A549 (cell line): ENCODE measurements at regions not wholly inside any gene's neighbourhood (a gene's known extent, or its start where the extent isn't known, plus 50 kb on each side); places are given as distances from the start of the nearest gene placed in this dataset.

Experiments
- ATAC-seq, 2 experiments: fragments of 200-7000 bp in 1 of 2; fragments of >200 bp in 1 of 2; cut with Nextera tagmentation in 1 of 2; cut with Tn5 transposase in 1 of 2; 3 replicates each; pipeline versions ENCODE4 v1.8.0 to v1.9.1; 2018 to 2020; ENCODE audit warnings: mild to moderate bottlenecking in 1 of 2, moderate library complexity in 1 of 2
- CTCF ChIA-PET: fragments of 300-600 bp; sonication (Branson Sonifier 250); formaldehyde crosslinking; extraction: SDS; loops from one replicate; lab custom pipeline; 2021; ENCODE audit warnings: antibody characterized with exemption, inconsistent platforms; lab: Yijun Ruan, JAX
- POLR2A ChIA-PET: fragments of 350-600 bp; formaldehyde crosslinking; extraction: SDS; loops from one replicate; lab custom pipeline; 2021; ENCODE audit warnings: antibody characterized with exemption, inconsistent platforms; lab: Yijun Ruan, JAX
- DNase-seq, 2 experiments: peaks; one replicate each; pipeline versions ENCODE4 v3.0.0 to v3.0.0-alpha.2; 2011 to 2016; ENCODE audit warnings: low read depth in 1 of 2, low spot score in 1 of 2
- FAIRE-seq: peaks from 2 replicates; lab custom pipeline; 2011; peaks lifted over from hg19 to GRCh38; lab: Jason Lieb, UNC
- H3K27ac ChIP-seq, 2 experiments: fragments of >200 bp; sonication (Bioruptor Twin); formaldehyde crosslinking; 3 replicates each; pipeline ENCODE4 v1.5.1; 2016 to 2017
- H3K4me1 ChIP-seq: fragments of >200 bp; sonication (Bioruptor Twin); formaldehyde crosslinking; 3 replicates; pipeline ENCODE4 v1.6.1; 2016
- H3K4me2 ChIP-seq: fragments of >200 bp; sonication (Bioruptor Twin); formaldehyde crosslinking; 3 replicates; pipeline ENCODE4 v1.6.1; 2016
- H3K4me3 ChIP-seq: fragments of >200 bp; sonication (Bioruptor Twin); formaldehyde crosslinking; 3 replicates; pipeline ENCODE4 v1.5.1; 2016
- H3K9me3 ChIP-seq: fragments of >200 bp; sonication (Bioruptor Twin); formaldehyde crosslinking; 3 replicates; pipeline ENCODE4 v1.6.1; 2016
- CTCF ChIP-seq: fragments of >200 bp; sonication (Bioruptor Twin); formaldehyde crosslinking; IDR thresholded peaks from 3 replicates; pipeline ENCODE4 v1.5.1; 2016
- E2F6 ChIP-seq: IDR thresholded peaks from 2 replicates; pipeline ENCODE4 v1.6.1; 2012; ENCODE audit warnings: low read depth, borderline replicate concordance
- EP300 ChIP-seq, 2 experiments: fragments of >200 bp; sonication (Bioruptor Twin); formaldehyde crosslinking; IDR thresholded peaks; 2 replicates in 1 of 2; 3 replicates in 1 of 2; pipeline ENCODE4 v1.6.1; 2016 to 2017
- ESRRA ChIP-seq: fragments of 150-350 bp; IDR thresholded peaks from 2 replicates; pipeline ENCODE4 v1.6.1; 2014; ENCODE audit warnings: mild to moderate bottlenecking, low read length, borderline replicate concordance
- FOSB ChIP-seq: fragments of 250-450 bp; sonication (Bioruptor Pico); IDR thresholded peaks from 2 replicates; pipeline ENCODE4 v1.5.0; 2020; ENCODE audit warnings: mild to moderate bottlenecking, moderate library complexity
- FOSL2 ChIP-seq, 2 experiments: fragments of 450-650 bp in 1 of 2; fragments of >200 bp in 1 of 2; sonication (Bioruptor Twin) in 1 of 2; formaldehyde crosslinking; IDR thresholded peaks; 2 replicates each; pipeline versions ENCODE4 v1.5.0 to v1.6.1; 2016 to 2020; ENCODE audit warnings: mild to moderate bottlenecking in 1 of 2, moderate library complexity in 1 of 2
- FOXS1 ChIP-seq: fragments of 250-450 bp; sonication (Bioruptor Pico); IDR thresholded peaks from 2 replicates; pipeline ENCODE4 v1.5.0; 2020; ENCODE audit warnings: mild to moderate bottlenecking, moderate library complexity
- HDAC2 ChIP-seq: fragments of 200-600 bp; sonication (generic); IDR thresholded peaks from 2 replicates; pipeline ENCODE4 v1.6.1; 2016
- HES2 ChIP-seq: fragments of >200 bp; sonication (Bioruptor Twin); formaldehyde crosslinking; IDR thresholded peaks from 2 replicates; pipeline ENCODE4 v1.6.1; 2016
- JUNB ChIP-seq: fragments of >200 bp; sonication (Bioruptor Twin); formaldehyde crosslinking; IDR thresholded peaks from 2 replicates; pipeline ENCODE4 v1.6.1; 2016
- KDM5A ChIP-seq: fragments of 200-600 bp; sonication (generic); IDR thresholded peaks from 2 replicates; pipeline ENCODE4 v1.6.1; 2016; ENCODE audit warnings: antibody characterized with exemption, mild to moderate bottlenecking
- MAZ ChIP-seq: fragments of 150-350 bp; IDR thresholded peaks from 2 replicates; pipeline ENCODE4 v1.6.1; 2014; ENCODE audit warnings: antibody characterized with exemption, low read depth, low read length, borderline replicate concordance
- MYC ChIP-seq: IDR thresholded peaks from 2 replicates; pipeline ENCODE4 v1.6.1; 2012; ENCODE audit warnings: mild to moderate bottlenecking, inconsistent platforms, low read length, improper control_type of control experiment, borderline replicate concordance
- PHF8 ChIP-seq: fragments of 200-600 bp; sonication (generic); IDR thresholded peaks from 2 replicates; pipeline ENCODE4 v1.6.1; 2016; ENCODE audit warnings: low read depth, mild to moderate bottlenecking, antibody characterized with exemption, moderate library complexity, borderline replicate concordance
- POLR2A ChIP-seq: IDR thresholded peaks from 2 replicates; pipeline ENCODE4 v1.6.1; 2012; ENCODE audit warnings: mild to moderate bottlenecking, low read length
- SMC3 ChIP-seq: fragments of >200 bp; sonication (Bioruptor Twin); formaldehyde crosslinking; IDR thresholded peaks from 3 replicates; pipeline ENCODE4 v1.6.1; 2018; ENCODE audit warnings: inconsistent platforms
- TFCP2L1 ChIP-seq: fragments of 250-450 bp; sonication (Bioruptor Pico); IDR thresholded peaks from 2 replicates; pipeline ENCODE4 v1.5.0; 2021; ENCODE audit warnings: mild to moderate bottlenecking
- WGBS: methylation state at CpG from one replicate; pipeline ENCODE4 v1.1.6; 2017; ENCODE audit errors: missing lambda C conversion rate; 5-methylcytosine and 5-hydroxymethylcytosine counted together

- Histone ChIP-seq H3K9me3 (no peaks in the 10 kb centered on the region), H3K4me2 (no peak overlapping the region), H3K27ac (peak overlapping the region; percentile 29 to 36; a peak in 4 of 6 replicates), H3K4me3 (no peak overlapping the region), H3K4me1 (peaks cover 26% of the 10 kb centered on the region)
- POLR2A ChIA-PET: no interaction called here
- 90% methylated on average over 10 of the region's 10 CpGs for WGBS
- no peak for DNase-seq
- no peak for TF ChIP-seq FOSB (CRISPR knock-in tag)
- TF ChIP-seq POLR2A: no peak
- no peak for TF ChIP-seq KDM5A
- TF ChIP-seq HES2: no peak
- CTCF ChIA-PET: interaction anchor here (0.6 kb wide), 1 partner anchor 85 kb away, joined by 7 read pairs; no protein-coding TSS in a partner anchor
- ATAC-seq: no peak
- FAIRE-seq: no peak
These were observed 121.6 kb upstream of the IRF2BP2 start for GRCh38 chr1:234731569-234732085.

- TF ChIP-seq EP300 (IDR thresholded peaks at IDR 0.05): no peak
- no peak for TF ChIP-seq FOSL2 (IDR thresholded peaks at IDR 0.05)
- 0 out of 2 replicates have a peak, but pooled peaks have one; percentile 36 for TF ChIP-seq FOSL2 (CRISPR knock-in tag; IDR thresholded peaks at IDR 0.05)
- Histone ChIP-seq H3K4me1 (peaks cover 30% of the 10 kb centered on the region), H3K27ac (peak overlapping the region; percentile 29 to 36; a peak in 4 of 6 replicates), H3K4me3 (no peak overlapping the region), H3K9me3 (no peaks in the 10 kb centered on the region), H3K4me2 (peak overlapping the region; percentile 11; the same call in 1 of the 3 replicates)
- CTCF ChIA-PET: interaction anchor here (0.6 to 0.9 kb wide), 3 partner anchors 39 to 244 kb away, joined by 3 to 7 read pairs (median 6); no protein-coding TSS in a partner anchor
- WGBS: 80% methylated on average over 6 of the region's 6 CpGs
- no peak for FAIRE-seq
- POLR2A ChIA-PET: no interaction called here
- peak in 1 of 2 experiments; percentile 36; a peak in 3 of 6 replicates for ATAC-seq
- DNase-seq: peak in 1 of 2 experiments; percentile 29
These were observed 121.0 kb upstream of the IRF2BP2 start for GRCh38 chr1:234730770-234731568.

GRCh38 chr1:234730475-234730769 is 120.4 kb upstream of the IRF2BP2 start:
- Histone ChIP-seq H3K4me2 (no peak overlapping the region), H3K9me3 (no peaks in the 10 kb centered on the region), H3K27ac (peak overlapping the region; percentile 18 to 36; a peak in 4 of 6 replicates), H3K4me1 (peaks cover 35% of the 10 kb centered on the region), H3K4me3 (no peak overlapping the region)
- 93% methylated on average over 1 of the region's 1 CpG for WGBS
- FAIRE-seq (no peak), DNase-seq (no peak)
- CTCF ChIA-PET: interaction anchor here (0.8 to 0.9 kb wide), 2 partner anchors 38 to 244 kb away, joined by 3 to 6 read pairs; no protein-coding TSS in a partner anchor
- no peak for TF ChIP-seq MYC
- no peak for TF ChIP-seq FOXS1 (CRISPR knock-in tag)
- no peak for TF ChIP-seq CTCF
- TF ChIP-seq, all 56 proteins: peak for 0
- ATAC-seq: peak in 1 of 2 experiments; percentile 18; a peak in 2 of 6 replicates
- POLR2A ChIA-PET: no interaction called here

GRCh38 chr1:234729561-234730474 is 119.8 kb upstream of the IRF2BP2 start:
- FAIRE-seq (no peak), ATAC-seq (no peak), DNase-seq (no peak)
- peaks cover 41% of the 10 kb centered on the region for H3K4me1 ChIP-seq
- ChIA-PET CTCF (interaction anchor here (0.8 to 0.9 kb wide), 2 partner anchors 37 to 243 kb away, joined by 3 to 6 read pairs; no protein-coding TSS in a partner anchor), POLR2A (interaction anchor here (1.0 kb wide), 1 partner anchor 117 kb away, joined by 3 read pairs; no protein-coding TSS in a partner anchor)
- no peaks in the 10 kb centered on the region for H3K9me3 ChIP-seq
- no peak overlapping the region for H3K4me2 ChIP-seq
- peak overlapping the region in 1 of 2 experiments; percentile 60; a peak in 3 of 6 replicates for H3K27ac ChIP-seq
- no peak overlapping the region for H3K4me3 ChIP-seq
- TF ChIP-seq PHF8 (no peak), TFCP2L1 (no peak), HDAC2 (no peak), ESRRA (no peak), MAZ (no peak), SMC3 (no peak), JUNB (no peak), E2F6 (no peak)
- 91% methylated on average over 18 of the region's 18 CpGs for WGBS
